Ascending aorta (tissue), 2 donors: ENCODE measurements at regions not wholly inside any gene's neighbourhood (a gene's known extent, or its start where the extent isn't known, plus 50 kb on each side); places are given as distances from the start of the nearest gene placed in this dataset.
A peak's percentile ranks its signal among the peaks of the same experiment; 100 is the strongest.

ENCODE experiments used
- DNase-seq, 2 donors: peaks; one replicate each; pipeline ENCODE4 v3.0.0-alpha.2; 2019; ENCODE audit warnings: low spot score in 2 of 2
- H3K27ac ChIP-seq, 2 donors: fragments of 200-600 bp; sonication (generic); one replicate each; pipeline ENCODE4 v1.5.1; 2016 to 2017; ENCODE audit warnings: mild to moderate bottlenecking in 1 of 2
- H3K27me3 ChIP-seq: fragments of 200-600 bp; sonication (generic); one replicate; pipeline ENCODE4 v1.5.1; 2017
- H3K36me3 ChIP-seq, 2 donors: fragments of 200-600 bp; sonication (generic); one replicate each; pipeline ENCODE4 v1.5.1; 2016
- H3K4me1 ChIP-seq, 2 donors: fragments of 200-600 bp; sonication (generic); one replicate each; pipeline ENCODE4 v1.5.1; 2016 to 2017; ENCODE audit warnings: mild to moderate bottlenecking in 1 of 2
- H3K4me3 ChIP-seq, 2 donors: fragments of 200-600 bp; sonication (generic); one replicate each; pipeline ENCODE4 v1.5.1; 2016 to 2017; ENCODE audit warnings: mild to moderate bottlenecking in 1 of 2
- H3K9me3 ChIP-seq, 2 donors: fragments of 200-600 bp; sonication (generic); one replicate each; pipeline ENCODE4 v1.5.1; 2016
- intact Hi-C: fragments of 100-400 bp; cut with DNase I; formaldehyde crosslinking; loops from one replicate; pipeline ENCODE4 v1.15.1; 2023
- TF ChIP-seq, protein P1 (sequence below), 3 experiments: fragments of 200-600 bp in 2 of 3; fragments of 450-650 bp in 1 of 3; sonication (generic) in 2 of 3; IDR thresholded peaks; one replicate each; pipeline ENCODE4 v1.5.1; 2016 to 2019; ENCODE audit warnings: antibody characterized with exemption in 3 of 3, mild to moderate bottlenecking in 1 of 3, moderate library complexity in 1 of 3

DNA sequence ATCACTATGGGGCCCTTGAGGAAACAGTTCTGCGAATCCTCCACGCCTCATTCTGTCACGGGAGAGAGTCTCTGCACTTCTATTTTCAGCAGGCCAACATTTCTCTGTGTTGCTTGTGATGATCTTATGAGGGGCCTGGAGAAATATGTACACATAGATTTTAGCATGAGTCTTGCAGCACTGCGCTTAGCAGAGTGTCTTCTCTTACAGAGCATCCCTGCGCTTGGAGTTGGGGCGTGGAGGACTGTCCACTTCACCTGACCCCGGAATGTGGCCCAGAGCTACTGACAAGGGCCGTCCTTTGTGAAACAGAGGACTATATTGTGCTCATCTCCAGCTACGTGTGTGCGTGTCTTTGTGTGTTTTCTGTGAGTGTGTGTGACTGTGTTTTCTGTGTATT is 428.2 kb upstream of the IRX4 start:
- intact Hi-C loops = no loop called here
- TF ChIP-seq, protein P1, sequence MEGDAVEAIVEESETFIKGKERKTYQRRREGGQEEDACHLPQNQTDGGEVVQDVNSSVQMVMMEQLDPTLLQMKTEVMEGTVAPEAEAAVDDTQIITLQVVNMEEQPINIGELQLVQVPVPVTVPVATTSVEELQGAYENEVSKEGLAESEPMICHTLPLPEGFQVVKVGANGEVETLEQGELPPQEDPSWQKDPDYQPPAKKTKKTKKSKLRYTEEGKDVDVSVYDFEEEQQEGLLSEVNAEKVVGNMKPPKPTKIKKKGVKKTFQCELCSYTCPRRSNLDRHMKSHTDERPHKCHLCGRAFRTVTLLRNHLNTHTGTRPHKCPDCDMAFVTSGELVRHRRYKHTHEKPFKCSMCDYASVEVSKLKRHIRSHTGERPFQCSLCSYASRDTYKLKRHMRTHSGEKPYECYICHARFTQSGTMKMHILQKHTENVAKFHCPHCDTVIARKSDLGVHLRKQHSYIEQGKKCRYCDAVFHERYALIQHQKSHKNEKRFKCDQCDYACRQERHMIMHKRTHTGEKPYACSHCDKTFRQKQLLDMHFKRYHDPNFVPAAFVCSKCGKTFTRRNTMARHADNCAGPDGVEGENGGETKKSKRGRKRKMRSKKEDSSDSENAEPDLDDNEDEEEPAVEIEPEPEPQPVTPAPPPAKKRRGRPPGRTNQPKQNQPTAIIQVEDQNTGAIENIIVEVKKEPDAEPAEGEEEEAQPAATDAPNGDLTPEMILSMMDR (IDR thresholded peaks at IDR 0.05) = no peak
- H3K27me3 ChIP-seq = no peaks in the 10 kb centered on the region

DNA sequence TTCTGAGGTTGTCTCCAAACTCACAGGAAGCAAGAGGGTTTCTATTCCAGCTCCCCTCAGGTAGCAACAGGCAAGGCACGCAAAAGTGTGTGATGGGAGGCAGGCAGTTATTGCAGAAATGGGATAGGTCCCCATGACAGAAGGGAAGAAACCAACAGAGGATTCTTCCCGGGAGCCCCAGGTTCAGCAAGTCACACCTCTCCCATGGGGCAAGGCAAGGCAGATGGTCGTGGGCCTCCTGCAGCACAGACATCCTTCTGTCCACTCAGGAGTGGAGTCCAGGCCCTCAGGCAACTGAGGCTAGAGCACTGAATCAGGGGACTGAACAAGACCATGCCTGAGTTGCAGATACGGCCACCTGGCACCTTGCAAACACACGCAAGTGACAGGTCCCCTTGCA is 424.9 kb upstream of the IRX4 start:
- H3K36me3 ChIP-seq = no peaks in the 10 kb centered on the region
- no peaks in the 10 kb centered on the region for H3K9me3 ChIP-seq
- no peak overlapping the region for H3K27ac ChIP-seq
- TF ChIP-seq, protein P1 (IDR thresholded peaks at IDR 0.05) = no peak
- H3K4me3 ChIP-seq = no peak overlapping the region
- no peaks in the 10 kb centered on the region for H3K27me3 ChIP-seq
- peak in 1 of 2 donors; percentile 27 for DNase-seq
- intact Hi-C loops = no loop called here
- H3K4me1 ChIP-seq = no peaks in the 10 kb centered on the region

More for the DNA sequence above, 428.2 kb upstream of the IRX4 start:
- Histone ChIP-seq H3K4me1 (no peaks in the 10 kb centered on the region), H3K9me3 (peaks cover 0 to 7% of the 10 kb centered on the region in 2 donors), H3K36me3 (no peaks in the 10 kb centered on the region), H3K27ac (no peak overlapping the region), H3K4me3 (no peak overlapping the region)
- DNase-seq = peak in 1 of 2 donors; percentile 4

DNA sequence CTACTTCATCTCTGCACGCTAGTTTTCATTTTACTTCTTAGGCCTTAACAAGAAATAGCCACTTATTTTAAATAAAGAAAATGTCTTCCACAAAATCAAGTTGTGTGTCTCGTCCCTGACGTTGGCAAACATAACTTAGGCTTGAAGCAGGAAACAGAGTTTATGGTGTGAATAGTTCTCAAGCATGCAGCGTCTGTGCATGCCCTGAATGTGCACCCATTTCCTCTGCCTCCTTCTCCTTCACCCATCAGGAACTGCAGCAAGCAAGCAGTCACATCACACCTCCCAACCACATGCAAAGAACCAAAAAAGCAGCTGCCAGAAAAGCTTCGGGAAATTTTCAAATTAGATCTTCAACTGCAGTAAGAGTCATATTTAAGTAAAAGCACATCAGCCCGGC is 424.0 kb upstream of the IRX4 start:
- Histone ChIP-seq H3K27me3 (no peaks in the 10 kb centered on the region), H3K9me3 (no peaks in the 10 kb centered on the region), H3K36me3 (no peaks in the 10 kb centered on the region), H3K4me3 (no peak overlapping the region), H3K27ac (no peak overlapping the region), H3K4me1 (no peaks in the 10 kb centered on the region)
- DNase-seq = no peak
- intact Hi-C loops = no loop called here
- TF ChIP-seq, protein P1 (IDR thresholded peaks at IDR 0.05) = no peak

DNA sequence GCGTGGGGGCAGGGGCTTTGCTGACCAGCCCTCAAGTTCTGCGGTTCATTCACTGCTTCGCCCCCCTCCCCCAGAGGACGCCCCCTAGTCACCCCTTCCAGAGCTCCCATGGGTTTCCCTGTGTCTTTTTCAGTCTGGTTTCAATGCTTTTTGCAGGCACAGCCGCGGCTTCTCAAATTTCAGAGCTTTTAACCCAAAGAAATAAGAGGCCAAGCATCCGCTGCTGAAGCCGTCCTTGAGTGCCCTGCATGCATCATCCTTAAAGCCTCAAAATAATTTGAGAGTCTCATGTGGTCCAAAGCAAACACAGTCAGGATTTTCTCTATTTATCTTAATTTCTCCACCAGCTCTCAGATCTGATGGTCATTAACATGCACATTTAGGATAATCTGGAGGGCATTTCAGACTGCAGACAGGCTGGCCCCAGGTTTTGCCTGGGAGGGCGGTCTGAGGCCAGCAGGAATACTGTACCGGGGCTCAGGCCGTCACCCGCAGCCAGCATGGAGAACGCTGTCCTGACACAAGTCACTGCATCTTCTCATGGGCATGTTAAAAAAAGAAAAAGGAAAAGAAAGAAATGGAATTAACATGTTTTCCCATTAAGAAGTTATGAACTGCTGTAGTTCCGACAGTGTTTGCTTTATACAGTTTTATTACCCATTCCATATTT is 420.8 kb upstream of the IRX4 start:
- Histone ChIP-seq H3K27ac (no peak overlapping the region), H3K4me1 (no peaks in the 10 kb centered on the region), H3K36me3 (no peaks in the 10 kb centered on the region), H3K9me3 (no peaks in the 10 kb centered on the region), H3K27me3 (no peaks in the 10 kb centered on the region), H3K4me3 (no peak overlapping the region)
- intact Hi-C loops = no loop called here
- DNase-seq = peak in 1 of 2 donors; percentile 9
- TF ChIP-seq, protein P1 (IDR thresholded peaks at IDR 0.05) = no peak

- Histone ChIP-seq H3K4me3 (no peak overlapping the region), H3K36me3 (no peaks in the 10 kb centered on the region), H3K9me3 (no peaks in the 10 kb centered on the region), H3K27ac (no peak overlapping the region), H3K27me3 (no peaks in the 10 kb centered on the region), H3K4me1 (no peaks in the 10 kb centered on the region)
- TF ChIP-seq, protein P1 (IDR thresholded peaks at IDR 0.05) = no peak
- peak in 1 of 2 donors; percentile 31 for DNase-seq
- intact Hi-C loops = no loop called here
These were observed 419.4 kb upstream of the IRX4 start for GRCh38 chr5:2302169-2302568.
